Inflammatory macrophage treated with lipopolysaccharide for 4 hours (primary cell): ENCODE measurements at regions not wholly inside any gene's neighbourhood (a gene's known extent, or its start where the extent isn't known, plus 50 kb on each side); places are given as distances from the start of the nearest gene placed in this dataset.

ENCODE experiments used
- DNase-seq: peaks from one replicate; pipeline ENCODE4 v3.0.0-alpha.2; 2020

DNA sequence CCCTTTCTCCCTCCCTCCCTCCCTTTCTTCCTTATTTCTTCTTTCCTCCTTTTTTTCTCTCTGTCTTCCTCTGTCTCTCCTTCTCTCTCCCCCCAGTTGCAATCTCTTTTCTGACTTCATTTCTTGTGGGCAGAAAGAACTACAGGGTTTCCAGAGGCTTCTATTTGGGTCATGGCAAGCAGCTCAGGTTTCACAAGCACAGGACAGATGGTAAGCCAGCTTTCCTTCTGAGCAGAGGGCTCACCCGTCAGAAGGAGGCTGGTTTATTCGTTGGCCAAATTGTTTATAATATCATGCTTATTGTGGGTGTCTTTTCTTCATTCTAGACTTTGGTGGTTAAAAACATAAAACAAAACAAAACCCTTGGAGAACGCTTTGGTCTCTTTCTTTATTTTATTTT lies 58.9 kb upstream of the CLMP start:
- DNase-seq = no peak

DNA sequence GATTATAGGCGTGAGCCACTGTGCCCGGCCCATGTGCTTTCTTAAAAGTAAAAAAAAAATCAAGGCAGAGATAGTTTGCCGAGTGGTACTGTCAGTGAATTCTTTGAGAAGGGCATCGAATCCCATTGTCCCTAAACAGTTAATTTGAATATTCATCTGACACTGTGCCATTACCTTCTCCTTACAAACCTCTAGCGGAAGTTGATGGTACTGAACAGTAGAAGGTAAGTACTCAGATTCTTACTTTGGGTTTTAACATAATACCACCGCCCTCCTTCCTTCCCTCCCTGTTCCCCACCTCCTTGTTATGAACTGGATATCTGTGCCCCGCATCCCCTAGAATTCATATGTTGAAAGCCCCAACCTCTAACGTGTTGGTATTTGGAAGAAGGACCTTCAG lies 58.2 kb upstream of the CLMP start:
- no peak for DNase-seq

DNA sequence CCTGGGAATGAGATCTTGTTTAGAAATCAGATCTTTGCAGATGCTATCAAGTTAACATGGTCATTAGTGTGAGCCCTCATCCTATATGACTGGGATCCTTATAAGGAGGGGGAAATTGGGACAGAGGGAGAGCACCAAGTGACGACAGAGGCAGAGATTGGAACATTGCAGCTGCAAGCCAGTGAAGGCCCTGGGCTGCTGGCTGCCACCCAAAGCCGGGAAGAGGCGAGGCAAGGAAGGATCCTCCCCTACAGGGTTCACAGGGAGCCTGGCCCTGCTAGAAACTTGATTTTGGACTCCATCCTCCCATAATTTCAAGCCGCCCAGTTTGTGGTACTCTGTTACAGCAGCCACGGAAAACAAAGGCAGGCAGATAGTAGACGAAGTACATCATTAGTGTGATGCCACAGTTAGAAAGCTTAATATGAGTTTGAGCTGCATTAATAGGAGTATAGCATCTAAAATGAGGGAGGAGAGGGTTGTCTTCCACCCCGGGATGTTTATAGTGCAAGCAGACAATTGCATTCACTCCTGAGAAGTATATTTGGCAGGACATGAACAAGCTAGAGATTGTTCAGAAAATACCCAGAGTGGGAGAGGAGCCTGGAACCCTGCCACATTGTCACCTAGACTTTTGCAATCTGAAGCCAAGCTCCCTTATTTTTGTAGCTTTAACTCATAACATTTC lies 56.8 kb upstream of the CLMP start:
- no peak for DNase-seq

DNA sequence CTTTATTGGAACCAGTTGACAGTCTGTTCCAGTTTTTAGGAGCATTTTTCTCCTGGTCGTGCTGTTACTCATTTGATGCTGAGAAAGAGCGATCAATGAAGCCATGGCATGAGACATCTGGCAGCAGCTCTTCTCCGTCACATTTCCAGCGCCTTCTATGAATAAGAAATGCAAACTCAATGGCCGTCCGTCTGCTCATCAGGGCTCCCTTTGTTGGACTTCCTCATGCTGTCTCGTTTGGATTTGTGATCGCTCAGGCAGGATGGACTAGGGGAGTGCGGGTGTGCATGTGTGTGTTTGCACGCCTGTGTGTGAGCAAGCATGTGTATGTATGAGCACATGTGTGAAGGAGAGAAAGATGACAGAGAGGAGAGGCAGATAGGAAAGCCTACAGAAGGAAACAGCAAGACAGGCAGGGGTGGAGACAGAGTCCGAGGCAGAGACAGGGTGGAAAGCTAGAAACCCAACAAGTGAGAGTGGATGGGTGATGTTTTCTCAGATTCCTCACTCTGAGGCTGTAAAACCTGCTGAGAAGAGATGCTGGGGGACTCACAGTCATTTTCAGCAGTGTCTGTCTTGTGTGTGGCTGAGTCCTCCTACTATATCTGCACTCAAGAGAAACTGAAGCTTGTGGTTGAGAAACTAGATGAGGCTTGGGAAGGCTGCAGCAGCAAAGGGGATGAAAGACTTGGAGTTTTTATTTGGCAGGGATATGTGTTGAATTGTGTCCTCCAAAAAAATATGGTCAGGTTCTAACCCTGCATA lies 56.0 kb upstream of the CLMP start:
- no peak for DNase-seq

DNA sequence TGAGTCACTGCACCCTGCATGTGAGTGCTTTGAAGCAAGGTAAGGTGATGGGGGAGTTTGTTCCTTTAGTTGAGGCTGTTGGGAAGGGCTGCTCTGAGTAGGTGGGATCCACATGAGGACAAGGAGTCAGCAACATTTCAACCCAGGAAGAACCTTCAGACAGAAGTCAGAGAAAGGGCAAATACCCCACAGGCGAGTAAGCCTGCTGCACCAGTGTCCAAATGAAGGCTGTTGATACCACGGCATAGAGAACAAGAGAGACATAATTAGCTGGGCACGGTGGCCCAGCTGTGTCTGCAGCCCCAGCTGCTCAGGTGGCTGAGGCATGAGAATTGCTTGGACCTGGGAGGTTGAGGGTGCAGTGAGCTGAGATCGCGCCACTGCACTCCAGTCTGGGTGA lies 54.3 kb upstream of the CLMP start:
- DNase-seq = no peak

DNA sequence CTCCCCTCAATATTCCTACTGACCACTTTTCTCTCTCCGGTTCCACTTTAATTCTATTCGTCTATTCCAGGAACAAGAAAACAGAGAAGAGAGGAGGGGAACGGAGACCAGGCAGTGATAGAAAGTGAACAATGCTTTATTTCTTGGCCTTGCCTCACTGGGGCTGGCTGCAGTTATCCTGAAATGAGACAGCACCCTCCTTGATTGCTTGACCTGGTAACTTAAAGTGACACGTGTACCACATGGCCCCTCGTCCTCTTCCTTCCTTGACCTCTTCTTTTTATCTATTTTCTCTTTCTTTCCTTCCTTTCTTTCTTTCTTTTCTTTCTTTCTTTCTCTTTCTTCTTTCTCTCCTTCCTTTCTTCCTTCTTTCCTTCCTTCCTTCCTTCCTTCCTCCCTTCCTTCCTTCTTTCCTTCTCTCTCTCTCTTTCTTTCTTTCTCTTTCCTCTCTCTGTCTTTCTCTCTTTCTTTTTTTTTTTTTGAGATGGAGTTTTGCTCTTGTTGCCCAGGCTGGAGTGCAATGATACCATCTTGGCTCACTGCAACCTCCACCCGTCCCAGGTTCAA lies 52.8 kb upstream of the CLMP start:
- DNase-seq = no peak

DNA sequence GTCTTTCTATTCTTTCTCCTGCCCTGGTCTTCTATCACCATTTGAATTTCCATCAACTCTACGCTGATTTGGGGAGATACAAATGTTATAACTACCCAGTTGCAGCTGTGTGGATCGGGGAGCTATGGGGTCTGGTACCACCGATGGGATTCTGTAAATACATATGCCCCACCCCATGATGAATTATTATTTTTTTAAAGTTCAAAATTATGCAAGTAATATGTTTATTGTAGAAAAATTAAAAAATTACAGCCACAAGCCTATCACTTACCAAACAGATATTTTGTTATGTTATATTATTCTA lies 52.4 kb upstream of the CLMP start:
- no peak for DNase-seq

DNA sequence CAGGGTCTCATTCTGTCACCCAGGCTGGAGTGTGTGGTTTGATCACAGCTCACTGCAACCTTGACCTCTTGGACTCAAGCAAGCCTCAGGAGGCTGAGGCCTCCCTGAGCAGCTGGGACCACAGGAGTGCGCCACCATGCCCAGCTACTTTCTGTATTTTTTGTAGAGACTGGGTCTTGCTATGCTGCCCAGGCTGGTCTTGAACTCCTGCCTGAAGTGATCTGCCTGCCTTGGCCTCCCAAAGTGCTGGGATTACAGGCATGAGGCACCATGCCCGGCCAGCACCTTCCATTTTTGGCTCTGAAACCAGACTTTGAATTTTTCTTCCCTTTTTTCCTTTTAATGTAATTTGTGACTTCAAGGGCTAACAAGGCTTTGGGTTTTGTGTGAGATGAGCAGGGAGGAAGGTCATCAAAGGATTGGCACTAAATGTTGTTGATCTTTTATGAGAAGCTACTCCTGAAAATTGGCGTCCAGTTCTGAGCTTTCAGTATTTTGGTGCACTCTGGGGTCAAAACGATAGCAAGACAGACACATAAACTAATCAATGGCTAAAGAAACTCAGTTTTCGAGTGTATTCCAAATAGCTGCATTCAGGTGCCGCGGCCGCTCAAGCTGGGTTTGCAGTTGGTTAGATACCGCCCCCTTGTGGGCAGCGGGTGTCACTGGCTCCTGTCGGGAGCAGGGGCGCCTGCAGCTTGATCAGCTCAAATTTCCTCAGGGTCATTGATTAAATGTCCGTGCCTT lies 51.9 kb upstream of the CLMP start:
- DNase-seq = peak; percentile 65

DNA sequence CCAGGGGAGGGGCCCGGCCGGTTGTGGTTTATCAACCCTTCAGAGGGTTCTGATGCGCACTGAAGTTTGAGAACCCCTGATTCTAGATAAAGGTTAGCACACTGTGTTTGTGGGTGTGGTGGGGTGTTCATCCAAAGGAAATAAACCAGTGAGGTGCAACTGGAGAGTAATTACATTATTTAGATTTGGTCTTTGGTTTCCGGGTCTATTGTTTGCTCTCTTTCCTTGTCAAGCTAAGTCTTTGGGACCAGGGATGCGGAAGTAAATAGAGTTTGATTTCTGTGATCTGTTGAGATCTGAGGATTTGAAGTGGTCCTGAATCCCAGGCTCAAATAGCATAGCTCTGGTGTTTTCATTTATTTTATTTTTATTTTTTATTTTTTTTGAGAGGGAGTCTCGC lies 50.5 kb upstream of the CLMP start:
- no peak for DNase-seq
